Activated B cell treated with CpG ODN at 0.5 μM for 24 hours (primary cell): ENCODE measurements at regions not wholly inside any gene's neighbourhood (a gene's known extent, or its start where the extent isn't known, plus 50 kb on each side); places are given as distances from the start of the nearest gene placed in this dataset.
"Not testable (repeated sequence)": the region's sequence is repeated elsewhere in the genome, so short reads cannot be mapped to it uniquely, and the experiment has no call there.

Experiments used
- ATAC-seq: fragments of 200-7000 bp; cut with Tn5 transposase; one replicate; pipeline ENCODE4 v1.10.0; 2021; ENCODE audit warnings: low read depth, mild to moderate bottlenecking, moderate library complexity
- CTCF ChIA-PET: fragments of 350-600 bp; sonication (Branson Sonifier 250); formaldehyde crosslinking; loops from one replicate; lab custom pipeline; 2021; ENCODE audit warnings: antibody characterized with exemption; lab: Charles Lee
- POLR2A ChIA-PET: fragments of 350-600 bp; sonication (Branson Sonifier 250); formaldehyde crosslinking; loops from one replicate; lab custom pipeline; 2021; ENCODE audit warnings: antibody characterized with exemption; lab: Charles Lee
- DNase-seq: peaks from one replicate; pipeline ENCODE4 v3.0.0; 2022
- H3K27ac Mint-ChIP-seq: one replicate; pipeline ENCODE4 v1.8.0; 2020; ENCODE audit warnings: mixed read lengths
- H3K27me3 Mint-ChIP-seq: one replicate; pipeline ENCODE4 v1.8.0; 2021; ENCODE audit warnings: mixed read lengths
- H3K36me3 Mint-ChIP-seq: one replicate; pipeline ENCODE4 v1.8.0; 2021; ENCODE audit warnings: low read depth, mixed read lengths
- H3K4me1 Mint-ChIP-seq: one replicate; pipeline ENCODE4 v1.8.0; 2021; ENCODE audit warnings: mixed read lengths
- H3K4me3 Mint-ChIP-seq: one replicate; pipeline ENCODE4 v1.8.0; 2020; ENCODE audit warnings: mild to moderate bottlenecking, mixed read lengths
- H3K9me3 Mint-ChIP-seq: one replicate; pipeline ENCODE4 v1.8.0; 2020; ENCODE audit warnings: mixed read lengths
- intact Hi-C: fragments of 100-400 bp; cut with micrococcal nuclease; formaldehyde crosslinking; loops from one replicate; pipeline ENCODE4 v1.15.1; 2024
- TF ChIP-seq, protein P1 (sequence below): fragments of 200-600 bp; IDR thresholded peaks from one replicate; pipeline ENCODE4 v1.8.0; 2022; ENCODE audit warnings: antibody characterized with exemption, mild to moderate bottlenecking

- no peak overlapping the region for H3K4me3 Mint-ChIP-seq
- ChIA-PET POLR2A (no interaction called here), CTCF (no interaction called here)
- DNase-seq (no peak), ATAC-seq (no peak)
- no peaks in the 10 kb centered on the region for H3K4me1 Mint-ChIP-seq
- no peaks in the 10 kb centered on the region for H3K27me3 Mint-ChIP-seq
- no peak overlapping the region for H3K27ac Mint-ChIP-seq
- H3K9me3 Mint-ChIP-seq: peaks cover 7% of the 10 kb centered on the region
- H3K36me3 Mint-ChIP-seq: no peaks in the 10 kb centered on the region
- TF ChIP-seq, protein P1, sequence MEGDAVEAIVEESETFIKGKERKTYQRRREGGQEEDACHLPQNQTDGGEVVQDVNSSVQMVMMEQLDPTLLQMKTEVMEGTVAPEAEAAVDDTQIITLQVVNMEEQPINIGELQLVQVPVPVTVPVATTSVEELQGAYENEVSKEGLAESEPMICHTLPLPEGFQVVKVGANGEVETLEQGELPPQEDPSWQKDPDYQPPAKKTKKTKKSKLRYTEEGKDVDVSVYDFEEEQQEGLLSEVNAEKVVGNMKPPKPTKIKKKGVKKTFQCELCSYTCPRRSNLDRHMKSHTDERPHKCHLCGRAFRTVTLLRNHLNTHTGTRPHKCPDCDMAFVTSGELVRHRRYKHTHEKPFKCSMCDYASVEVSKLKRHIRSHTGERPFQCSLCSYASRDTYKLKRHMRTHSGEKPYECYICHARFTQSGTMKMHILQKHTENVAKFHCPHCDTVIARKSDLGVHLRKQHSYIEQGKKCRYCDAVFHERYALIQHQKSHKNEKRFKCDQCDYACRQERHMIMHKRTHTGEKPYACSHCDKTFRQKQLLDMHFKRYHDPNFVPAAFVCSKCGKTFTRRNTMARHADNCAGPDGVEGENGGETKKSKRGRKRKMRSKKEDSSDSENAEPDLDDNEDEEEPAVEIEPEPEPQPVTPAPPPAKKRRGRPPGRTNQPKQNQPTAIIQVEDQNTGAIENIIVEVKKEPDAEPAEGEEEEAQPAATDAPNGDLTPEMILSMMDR: no peak
- intact Hi-C loops: no loop called here
These were observed 724.7 kb downstream of the METTL4 start for GRCh38 chr18:1846640-1847039.

GRCh38 chr18:1848716-1849115 lies 722.6 kb downstream of the METTL4 start:
- Mint-ChIP-seq H3K9me3 (peaks cover 7% of the 10 kb centered on the region), H3K27ac (no peak overlapping the region), H3K27me3 (no peaks in the 10 kb centered on the region), H3K4me1 (no peaks in the 10 kb centered on the region), H3K4me3 (no peak overlapping the region), H3K36me3 (no peaks in the 10 kb centered on the region)
- no peak for ATAC-seq
- TF ChIP-seq, protein P1: no peak
- no peak for DNase-seq
- POLR2A ChIA-PET: no interaction called here
- intact Hi-C loops: no loop called here
- CTCF ChIA-PET: no interaction called here

- H3K36me3 Mint-ChIP-seq: no peaks in the 10 kb centered on the region
- H3K27ac Mint-ChIP-seq: no peak overlapping the region
- H3K4me3 Mint-ChIP-seq: no peak overlapping the region
- H3K27me3 Mint-ChIP-seq: no peaks in the 10 kb centered on the region
- no peak for ATAC-seq
- DNase-seq: no peak
- intact Hi-C loops: no loop called here
- peaks cover 2% of the 10 kb centered on the region for H3K9me3 Mint-ChIP-seq
- CTCF ChIA-PET: no interaction called here
- POLR2A ChIA-PET: no interaction called here
- TF ChIP-seq, protein P1: no peak
- H3K4me1 Mint-ChIP-seq: no peaks in the 10 kb centered on the region
These were observed 721.9 kb downstream of the METTL4 start for GRCh38 chr18:1849386-1849785.

- intact Hi-C loops, H3K4me3 Mint-ChIP-seq, ATAC-seq, POLR2A ChIA-PET, CTCF ChIA-PET, H3K4me1 Mint-ChIP-seq, H3K9me3 Mint-ChIP-seq, DNase-seq, H3K27me3 Mint-ChIP-seq, H3K27ac Mint-ChIP-seq, H3K36me3 Mint-ChIP-seq: not testable (repeated sequence)
These were observed 714.0 kb downstream of the METTL4 start for GRCh38 chr18:1857281-1857680.

DNA sequence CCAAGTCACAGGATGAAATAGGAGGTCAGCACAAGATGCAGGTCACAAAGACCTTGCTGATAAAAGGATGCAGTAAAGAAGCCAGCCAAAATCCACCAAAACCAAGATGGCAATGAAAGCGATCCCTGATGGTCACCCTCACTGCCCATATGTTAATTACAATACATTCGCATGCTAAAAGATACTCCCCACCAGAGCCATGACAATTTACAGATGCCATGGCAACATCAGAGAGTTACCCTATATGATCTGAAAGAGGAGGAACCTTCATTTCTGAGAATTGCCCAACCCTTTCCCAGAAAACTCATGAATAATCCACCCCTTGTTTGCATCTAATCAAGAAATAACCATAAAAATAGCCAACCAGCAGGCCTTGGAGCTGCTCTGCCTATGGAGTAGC lies 709.8 kb downstream of the METTL4 start:
- TF ChIP-seq, protein P1: no peak
- Mint-ChIP-seq H3K4me1 (no peaks in the 10 kb centered on the region), H3K36me3 (no peaks in the 10 kb centered on the region), H3K4me3 (no peak overlapping the region), H3K9me3 (peaks cover 6% of the 10 kb centered on the region), H3K27me3 (no peaks in the 10 kb centered on the region), H3K27ac (no peak overlapping the region)
- ChIA-PET CTCF (no interaction called here), POLR2A (no interaction called here)
- ATAC-seq (no peak), DNase-seq (no peak)
- intact Hi-C loops: no loop called here

DNA sequence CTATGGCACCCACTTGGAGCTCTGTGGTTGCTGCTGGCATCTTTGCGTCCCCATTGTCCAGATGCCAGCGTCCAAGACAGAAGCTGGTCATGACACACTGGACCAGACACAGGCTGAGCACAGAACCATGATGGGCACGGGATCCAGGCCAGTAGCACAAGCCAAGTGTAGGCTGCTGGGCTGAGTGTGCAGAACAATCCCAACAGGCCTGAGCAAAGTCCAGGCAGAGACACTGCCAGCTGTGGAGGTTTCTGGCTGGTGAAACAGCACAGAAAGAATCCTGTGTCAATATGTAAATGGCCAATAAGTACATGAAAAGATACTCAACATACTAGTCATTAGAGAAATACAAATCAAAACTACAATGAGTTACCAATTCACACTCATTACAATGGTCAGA lies 705.4 kb downstream of the METTL4 start:
- TF ChIP-seq, protein P1: no peak
- intact Hi-C loops: no loop called here
- no peak overlapping the region for H3K4me3 Mint-ChIP-seq
- H3K9me3 Mint-ChIP-seq: peaks cover 4% of the 10 kb centered on the region
- CTCF ChIA-PET: no interaction called here
- H3K36me3 Mint-ChIP-seq: no peaks in the 10 kb centered on the region
- no peak overlapping the region for H3K27ac Mint-ChIP-seq
- DNase-seq (no peak), ATAC-seq (no peak)
- no peaks in the 10 kb centered on the region for H3K27me3 Mint-ChIP-seq
- POLR2A ChIA-PET: no interaction called here
- H3K4me1 Mint-ChIP-seq: no peaks in the 10 kb centered on the region
